GDM1 (cell line): ENCODE measurements at regions not wholly inside any gene's neighbourhood (a gene's known extent, or its start where the extent isn't known, plus 50 kb on each side); places are given as distances from the start of the nearest gene placed in this dataset.

Experiments used
- DNase-seq: peaks from one replicate; lab custom pipeline; 2025; lab: John Stamatoyannopoulos, UW

DNA sequence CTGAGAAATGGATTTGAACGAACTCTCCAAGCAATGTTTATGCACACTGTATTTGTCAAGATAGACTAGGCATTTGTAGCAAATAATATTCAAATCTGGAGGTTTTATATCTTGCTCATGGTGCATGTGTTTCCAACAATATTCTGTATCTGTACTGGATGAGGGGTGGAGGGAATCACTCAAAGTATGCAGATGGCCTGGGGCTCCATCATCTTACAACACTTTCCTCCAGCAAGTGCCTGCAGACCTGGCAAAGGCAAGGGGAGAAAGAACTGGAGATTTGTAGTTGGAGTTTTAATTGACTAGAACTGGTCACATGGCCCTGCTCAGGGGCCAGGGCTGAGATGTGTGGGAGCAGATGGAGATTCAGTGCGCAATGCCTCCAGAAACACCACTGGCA lies 309.0 kb downstream of the PLK2 start:
- DNase-seq = no peak

DNA sequence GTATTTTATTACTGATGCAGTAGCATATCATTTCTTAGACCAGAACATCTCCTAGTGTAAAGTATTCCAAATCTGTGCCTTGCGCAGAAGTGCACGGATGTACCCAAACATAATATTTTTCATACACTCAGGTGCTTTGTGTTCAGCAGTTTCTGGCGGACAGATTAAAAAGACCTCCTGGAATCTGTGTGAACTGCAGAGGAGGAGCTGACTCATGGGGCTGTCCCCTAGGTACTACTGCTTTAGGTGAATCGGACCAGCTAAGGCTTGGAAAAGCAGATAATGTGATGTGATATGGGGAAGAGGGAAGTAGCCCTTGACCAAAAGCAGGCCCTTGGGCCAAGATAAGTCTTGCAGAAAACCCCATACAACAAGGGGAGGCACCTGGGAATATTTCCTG lies 310.1 kb downstream of the PLK2 start:
- DNase-seq = no peak

DNA sequence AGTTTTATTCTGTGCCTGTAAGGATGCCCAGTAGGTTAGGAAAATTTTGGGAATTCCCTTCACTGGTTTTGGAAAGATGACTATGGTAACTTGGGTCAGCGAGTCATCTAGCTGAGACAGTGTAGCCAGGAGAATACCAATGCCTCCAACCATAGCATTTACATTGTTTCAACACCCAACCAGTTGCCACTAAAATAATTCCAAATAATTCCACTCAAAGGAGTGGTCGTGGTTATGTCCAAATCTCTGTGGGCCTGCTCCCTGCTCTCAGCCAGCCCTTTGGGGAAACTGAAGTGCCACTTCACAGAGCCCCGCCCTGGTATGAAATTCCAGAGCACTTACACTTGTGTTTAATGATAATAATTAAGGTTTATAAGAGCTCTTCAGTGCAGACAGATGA lies 310.5 kb downstream of the PLK2 start:
- no peak for DNase-seq

DNA sequence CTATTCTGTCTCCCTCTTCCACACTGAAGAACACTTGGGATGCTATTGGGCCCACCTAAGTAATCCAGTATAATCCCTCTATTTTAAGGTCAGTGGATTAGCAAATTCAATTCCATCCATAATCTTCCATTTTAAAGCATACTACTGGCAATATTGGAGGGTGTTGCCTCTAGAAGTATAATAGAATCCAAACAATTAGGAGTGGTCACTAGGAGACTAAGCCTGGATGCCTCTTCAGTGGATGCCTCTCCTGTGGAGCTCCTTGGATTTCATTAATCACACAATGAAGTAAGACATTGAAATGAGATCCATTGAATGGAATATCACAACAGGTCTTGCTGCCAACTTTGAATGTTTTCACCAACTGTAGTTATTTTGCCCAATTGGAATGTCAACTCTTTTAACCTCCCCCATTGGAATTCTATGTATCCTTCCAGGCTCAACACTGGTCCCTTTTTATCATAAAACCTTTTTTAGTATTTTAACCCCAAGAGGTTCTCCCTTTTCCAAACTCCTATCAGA lies 311.6 kb downstream of the PLK2 start:
- DNase-seq = no peak

DNA sequence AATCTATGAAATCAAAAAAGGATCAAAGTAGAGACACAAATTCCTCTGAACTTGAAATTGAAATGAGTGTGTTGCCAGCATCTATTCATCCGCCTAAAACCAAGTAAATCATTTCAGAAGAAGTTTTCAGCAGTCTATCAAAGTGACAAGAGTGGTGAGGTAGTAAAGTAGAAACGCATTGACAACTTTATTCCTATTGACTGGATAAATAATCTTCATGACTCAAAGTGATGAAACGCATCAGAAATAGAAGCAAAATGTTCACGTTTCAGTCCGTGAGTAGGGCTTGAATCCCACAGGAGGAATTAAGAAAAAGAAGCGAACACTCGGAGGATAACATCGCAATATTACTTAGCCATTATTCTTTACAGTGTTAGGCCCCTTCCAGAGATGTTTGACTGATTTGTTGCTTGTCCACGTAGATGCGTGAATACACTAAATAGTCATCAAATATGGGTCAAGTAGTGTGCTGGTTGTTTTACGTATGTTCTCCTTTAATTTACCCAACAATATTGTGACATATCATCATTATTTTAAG lies 314.4 kb downstream of the PLK2 start:
- no peak for DNase-seq

DNA sequence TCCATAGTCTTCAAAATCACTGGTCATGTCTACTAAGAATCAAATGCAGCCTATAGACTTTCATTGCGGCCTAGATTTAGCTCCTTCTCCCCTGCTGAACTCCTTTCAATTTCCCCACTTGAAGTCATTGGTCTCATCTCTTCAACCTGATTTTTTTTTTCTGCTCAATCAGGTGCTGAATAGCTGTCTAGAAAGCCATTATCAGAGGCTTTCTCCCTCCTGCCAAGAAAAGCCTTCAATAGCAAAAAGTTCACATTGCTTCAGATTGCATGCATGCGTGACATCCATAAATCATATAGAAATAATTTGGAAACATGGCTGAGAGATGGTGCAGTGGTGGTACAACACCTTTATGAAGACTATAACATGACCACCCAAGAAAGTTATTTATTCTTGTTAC lies 316.2 kb downstream of the PLK2 start:
- no peak for DNase-seq

DNA sequence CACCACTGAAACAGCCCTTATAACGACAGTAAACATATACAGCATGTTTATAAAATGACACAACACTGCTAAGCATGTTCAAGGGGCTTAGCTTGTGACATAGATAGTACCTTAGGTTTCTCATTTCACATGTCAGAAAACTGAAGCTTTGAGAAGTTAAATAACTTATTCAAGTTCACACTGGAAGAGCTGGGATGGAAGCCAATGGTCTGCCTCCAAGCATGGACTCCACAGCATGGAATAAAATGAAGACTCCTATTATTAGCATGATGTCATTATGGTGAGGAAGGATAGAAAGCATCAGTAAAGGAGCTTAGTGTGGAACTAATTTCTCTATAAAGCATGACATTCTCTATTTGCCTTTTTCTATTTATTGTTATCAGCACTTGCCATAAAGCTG lies 316.7 kb downstream of the PLK2 start:
- DNase-seq = no peak

DNA sequence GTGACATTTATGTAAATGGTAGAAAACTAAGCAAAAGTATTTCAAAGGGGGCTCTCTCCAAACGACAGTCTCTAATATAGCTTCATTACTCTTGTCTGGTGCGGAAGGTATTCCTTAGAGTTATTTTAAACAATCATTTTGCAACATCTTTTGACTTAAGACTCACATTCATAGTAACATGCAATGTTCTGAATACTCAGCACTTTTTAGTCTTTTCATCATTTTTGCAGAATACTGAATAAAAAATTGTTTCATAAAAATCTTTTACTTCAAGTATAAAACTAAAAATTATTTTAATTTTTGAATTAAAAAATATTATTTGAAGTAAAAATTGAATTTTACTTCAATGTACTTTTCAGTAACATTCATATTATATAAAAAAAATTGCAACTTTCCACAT lies 321.1 kb downstream of the PLK2 start:
- no peak for DNase-seq

DNA sequence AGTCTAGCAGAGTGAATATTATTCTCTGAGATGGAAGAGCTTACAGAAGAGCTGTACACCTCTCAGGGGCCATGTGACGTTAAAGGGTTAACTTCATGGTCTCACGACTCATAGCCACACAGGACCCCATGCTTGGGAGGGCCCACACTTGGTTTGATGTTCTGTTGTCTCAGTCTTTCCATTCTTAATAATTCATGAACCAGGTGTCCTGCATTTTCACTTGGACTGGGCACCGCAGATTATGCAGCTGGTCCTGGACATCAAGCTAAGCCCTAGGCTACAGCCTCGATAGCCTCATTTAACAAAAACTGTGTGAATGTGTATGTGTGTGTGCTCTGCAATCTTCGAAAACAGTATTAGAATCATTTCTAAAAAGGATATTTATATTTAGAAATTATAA lies 323.5 kb downstream of the PLK2 start:
- DNase-seq = no peak

DNA sequence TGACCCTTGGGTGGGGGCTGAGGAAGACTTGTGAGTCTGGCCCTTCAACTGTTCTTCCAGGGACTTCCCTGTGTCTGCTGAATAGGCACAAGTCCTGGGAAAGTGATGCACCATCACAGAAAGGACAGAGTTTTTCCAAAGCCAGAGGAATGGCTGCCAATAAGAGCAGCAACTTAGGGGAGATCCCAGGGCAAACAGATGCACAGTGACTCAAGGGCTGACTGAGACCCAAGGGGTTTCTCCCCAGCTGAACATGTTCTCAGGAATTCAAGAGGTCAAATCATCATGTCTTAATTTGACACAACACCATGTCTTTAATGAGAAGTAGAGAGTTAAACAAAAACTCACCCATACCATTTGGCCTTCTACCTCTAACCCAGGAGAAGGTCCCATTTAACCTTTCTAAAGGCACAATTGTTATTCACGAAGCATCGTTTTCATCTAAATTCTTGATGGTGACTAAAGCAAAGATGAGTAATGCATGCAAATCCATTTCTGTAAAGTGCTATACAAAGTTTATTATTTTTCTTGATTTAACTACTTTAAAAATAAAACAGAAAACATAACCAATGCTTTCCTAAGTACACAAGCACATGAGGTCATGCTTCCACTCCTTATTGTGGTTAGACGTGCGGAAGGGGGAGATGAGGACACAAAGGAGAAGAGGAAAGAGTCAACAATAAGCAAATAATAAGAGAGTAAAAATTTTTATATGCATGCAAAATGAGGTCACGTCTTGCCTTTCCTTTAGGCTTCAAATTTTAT lies 324.1 kb downstream of the PLK2 start:
- DNase-seq = no peak

DNA sequence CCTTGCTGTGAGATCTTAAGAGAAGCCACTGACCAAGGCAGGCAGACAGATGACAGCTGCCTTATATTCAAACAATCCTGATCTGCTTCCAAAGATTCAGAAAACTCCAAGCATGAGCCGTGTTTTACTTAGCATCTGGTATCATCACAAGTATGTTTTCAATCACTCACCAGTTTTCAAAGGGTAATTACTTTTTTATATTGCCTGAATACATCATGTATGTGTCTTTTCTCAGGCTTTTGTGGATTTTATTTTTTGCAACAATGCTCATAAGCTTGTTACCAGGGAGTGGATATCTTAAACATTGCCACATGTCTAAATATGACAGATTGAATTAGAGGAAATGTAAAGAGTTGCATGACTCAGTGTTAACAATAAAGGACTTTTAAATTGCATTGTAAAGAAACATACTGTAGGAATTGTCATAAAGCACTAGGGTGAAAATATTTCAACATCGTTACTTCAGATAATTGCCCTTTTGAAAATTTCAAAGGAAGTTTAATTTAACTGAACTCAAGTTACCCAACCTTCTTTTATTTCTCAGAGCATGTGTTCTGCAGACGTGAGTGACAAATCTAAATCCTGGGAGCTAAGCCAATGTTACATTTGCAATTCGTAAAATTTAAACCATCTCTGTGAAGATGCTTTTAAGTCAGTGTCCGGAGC lies 326.1 kb downstream of the PLK2 start:
- no peak for DNase-seq

DNA sequence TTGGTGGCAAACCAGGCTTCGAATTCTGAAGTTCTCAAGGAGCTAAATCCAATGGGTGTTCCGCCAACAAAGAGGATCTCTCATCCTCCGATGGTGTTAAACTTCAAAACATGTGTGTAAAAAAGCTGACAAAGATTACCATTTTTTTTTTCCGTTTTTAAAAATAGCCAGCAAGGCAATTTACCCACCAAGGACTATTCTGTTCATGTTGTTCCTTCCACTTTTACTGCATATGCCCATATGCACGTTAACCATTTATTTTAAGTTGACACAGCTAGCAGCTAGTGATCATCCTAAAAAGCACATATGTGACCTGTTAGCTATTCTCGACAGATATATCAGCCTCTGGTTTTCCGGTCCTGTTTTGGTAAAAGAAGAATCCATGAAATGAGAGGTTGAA lies 326.7 kb downstream of the PLK2 start:
- DNase-seq = no peak

DNA sequence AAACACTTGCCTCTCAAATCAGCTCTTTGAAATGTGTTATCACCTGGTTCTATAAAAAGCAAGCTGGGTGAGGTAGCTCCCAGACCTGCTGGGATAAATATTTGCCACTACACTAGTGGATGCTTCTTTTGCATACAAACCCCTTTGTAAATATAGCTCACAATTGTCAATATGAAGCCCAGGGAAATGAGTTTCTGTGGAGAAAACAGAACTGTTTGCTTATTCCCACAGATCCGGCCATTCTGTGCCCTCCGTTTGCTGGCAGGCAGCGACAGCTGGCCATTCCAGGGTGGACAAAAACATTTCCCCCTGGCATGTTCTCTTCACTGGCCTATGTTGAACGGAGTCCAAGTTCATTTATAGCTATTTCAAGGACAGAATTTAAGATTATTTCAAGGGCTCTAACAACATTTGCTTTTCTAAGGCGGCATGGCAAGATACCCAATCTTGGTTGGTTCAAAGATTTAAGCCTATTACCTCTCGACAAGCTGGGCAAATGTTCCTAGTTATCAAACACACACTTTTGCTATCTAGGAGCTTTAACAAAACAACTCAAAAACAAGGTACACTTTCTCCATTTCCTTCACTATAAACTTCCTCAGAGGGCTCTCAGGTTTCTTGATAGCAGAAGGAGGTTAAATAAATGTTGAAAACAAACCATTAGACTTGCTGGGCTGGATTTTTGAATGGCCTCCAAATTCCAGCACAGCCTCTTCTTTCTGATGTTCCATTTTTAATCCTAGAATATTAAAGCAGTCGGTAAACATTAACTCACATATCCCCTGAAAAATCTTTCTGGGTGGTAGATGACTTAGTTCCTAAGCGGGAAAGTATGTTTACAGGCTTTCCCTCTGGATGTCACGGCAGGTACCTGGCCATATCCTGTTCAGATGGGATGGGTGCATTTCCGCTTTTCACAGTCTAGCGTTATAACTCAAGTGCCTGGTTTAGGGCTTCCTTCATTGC lies 332.3 kb downstream of the PLK2 start:
- DNase-seq = no peak

DNA sequence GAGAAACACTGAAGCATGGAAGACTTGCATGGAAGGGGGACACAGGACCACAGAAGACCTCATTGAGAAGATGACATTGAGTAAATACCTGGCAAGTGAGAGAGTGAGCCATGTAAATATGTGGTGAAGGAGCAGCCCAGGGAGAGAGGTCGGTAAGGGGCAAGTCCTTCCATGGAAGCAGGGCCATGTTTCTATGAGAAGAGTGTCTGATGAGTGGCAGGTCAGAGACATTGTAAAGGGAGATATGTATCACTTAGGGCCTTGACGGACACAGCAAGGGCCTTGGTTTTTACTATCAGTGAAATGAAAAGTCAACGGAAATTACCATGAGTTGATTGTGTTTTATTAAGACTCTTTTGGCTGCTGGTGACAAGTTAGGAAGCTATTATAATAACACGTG lies 336.4 kb downstream of the PLK2 start:
- DNase-seq = no peak

DNA sequence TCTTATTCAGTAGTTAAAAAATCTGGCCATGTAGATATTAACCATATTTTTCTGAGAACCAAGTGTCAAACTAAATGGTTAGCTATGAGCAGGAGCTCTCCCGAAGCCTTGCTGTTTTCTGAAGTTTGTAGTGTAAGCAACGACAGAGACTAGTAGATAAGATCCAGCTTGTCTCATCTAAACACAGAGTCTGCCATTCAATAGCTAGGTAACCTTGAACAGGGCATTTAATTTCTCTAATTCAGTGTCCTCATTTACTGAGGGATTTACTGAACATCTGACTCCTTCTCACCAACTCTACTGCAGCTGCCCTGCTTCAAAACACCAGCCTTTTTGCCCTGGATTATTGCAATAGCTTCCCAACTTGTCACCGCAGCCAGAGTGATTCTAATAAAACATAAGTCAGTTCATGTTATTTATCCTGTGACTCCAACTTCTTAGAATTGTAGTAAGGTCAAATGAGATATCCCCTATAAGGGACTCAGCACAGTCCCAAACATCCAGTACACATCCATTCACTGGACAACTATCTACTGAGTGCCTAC lies 337.0 kb downstream of the PLK2 start:
- no peak for DNase-seq

DNA sequence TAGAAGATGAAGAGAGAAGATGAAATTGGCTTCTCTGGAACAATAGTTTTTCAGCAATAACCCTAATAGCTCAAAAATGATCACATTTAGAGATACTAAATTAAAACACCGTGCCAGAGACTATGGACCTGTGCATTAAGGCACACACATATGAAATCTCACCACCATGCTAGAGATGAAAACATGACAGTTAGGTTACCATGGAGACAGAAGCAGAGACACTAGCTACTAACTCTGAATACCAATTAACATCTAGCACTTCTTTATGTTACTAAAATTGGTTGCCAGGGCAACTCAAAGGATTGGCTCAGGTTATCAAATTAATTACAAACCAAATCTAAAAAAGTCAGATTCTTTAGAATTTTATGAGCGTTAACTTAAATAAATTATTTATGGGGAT lies 337.7 kb downstream of the PLK2 start:
- no peak for DNase-seq

DNA sequence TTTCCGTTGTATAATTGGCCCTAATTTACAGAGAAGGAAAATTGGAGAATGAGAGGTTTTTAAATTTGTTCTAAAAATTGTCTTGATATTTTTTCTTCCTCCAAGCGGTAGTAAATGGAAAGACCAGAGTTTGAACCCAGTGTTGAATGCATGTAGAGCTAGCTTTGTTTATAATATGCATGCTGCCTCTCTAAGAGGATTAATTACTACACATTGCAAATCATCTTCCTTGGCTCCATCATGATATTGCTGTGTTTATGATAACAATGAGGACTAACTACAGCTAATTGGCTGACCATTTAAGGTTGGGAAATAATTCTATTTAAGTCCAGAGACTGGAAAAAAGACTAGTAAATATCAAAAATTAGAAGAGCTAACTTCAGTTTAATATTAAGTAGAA lies 338.5 kb downstream of the PLK2 start:
- no peak for DNase-seq

DNA sequence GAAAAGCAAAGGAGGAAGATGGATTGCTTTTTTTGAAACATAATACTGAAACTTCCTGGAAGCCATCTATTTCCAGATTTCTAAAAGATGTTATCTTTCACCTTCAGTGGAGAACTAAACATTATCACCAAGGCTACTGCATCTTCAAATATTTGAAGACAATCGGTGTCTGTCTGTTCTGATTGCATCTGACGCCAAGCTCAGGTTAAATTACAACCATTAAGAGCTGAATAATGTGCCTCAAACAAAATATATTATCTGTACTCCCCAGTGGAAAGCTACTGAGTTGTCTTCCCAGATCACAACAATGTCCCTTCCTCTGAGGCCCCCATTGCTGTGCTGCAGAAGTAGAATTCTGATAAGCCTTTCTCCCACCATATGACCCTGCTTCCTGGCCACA lies 342.3 kb downstream of the PLK2 start:
- no peak for DNase-seq

DNA sequence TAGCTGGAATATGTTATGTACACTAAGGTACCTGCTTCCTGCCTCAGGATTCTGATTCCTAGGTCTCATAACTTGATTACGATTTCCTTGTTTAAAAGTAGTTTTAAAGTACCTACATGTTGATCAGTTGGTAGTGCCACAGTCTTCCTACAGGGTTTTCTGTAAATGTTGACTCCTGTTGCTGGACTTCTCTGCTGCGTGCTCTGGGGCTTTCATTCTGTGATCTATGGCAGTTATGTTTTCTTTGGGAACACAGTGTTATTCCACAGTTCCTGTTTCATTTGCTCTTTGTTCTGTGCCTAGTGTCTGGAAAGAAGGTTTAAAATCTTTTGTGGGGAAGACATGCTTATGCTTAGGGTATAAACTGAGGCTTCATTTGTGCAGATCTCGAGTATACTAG lies 343.5 kb downstream of the PLK2 start:
- no peak for DNase-seq

DNA sequence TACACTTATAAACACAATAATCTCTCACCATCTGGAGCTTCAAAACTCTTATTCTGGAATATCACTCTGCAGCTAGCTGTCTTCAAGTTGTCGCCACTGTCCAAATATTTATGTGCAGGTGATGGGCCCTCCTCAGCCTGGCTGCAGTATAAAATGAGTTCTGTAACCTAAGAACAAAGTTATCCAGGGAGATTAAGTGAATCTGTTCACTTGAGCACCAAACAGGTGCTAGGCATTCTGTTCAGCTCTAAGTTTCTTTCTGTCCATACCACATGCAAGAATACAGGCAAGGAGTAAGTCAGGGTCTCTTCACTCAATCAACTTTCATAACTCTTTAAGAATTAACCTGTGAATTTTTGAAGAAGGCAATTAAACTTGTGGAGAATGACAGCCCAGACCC lies 344.1 kb downstream of the PLK2 start:
- DNase-seq = no peak

DNA sequence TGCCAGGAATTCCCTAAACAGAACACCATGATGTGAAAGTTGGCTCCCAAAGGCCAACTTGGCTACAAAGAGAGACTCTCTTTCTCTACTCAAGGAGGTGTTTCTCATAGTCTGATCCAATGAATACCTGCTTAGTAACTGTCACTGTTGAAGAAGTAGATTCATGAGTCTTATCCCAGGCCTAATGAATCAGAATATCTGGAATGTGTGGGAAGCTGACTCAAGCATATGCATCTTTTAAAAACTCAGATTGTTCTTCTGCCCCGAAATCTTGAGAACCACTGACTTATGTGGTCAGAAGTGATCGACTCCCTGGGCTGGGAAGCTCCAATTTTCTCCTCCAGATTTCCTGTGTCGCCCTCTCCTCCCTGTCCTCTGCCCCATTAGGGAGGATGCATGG lies 345.6 kb downstream of the PLK2 start:
- no peak for DNase-seq

DNA sequence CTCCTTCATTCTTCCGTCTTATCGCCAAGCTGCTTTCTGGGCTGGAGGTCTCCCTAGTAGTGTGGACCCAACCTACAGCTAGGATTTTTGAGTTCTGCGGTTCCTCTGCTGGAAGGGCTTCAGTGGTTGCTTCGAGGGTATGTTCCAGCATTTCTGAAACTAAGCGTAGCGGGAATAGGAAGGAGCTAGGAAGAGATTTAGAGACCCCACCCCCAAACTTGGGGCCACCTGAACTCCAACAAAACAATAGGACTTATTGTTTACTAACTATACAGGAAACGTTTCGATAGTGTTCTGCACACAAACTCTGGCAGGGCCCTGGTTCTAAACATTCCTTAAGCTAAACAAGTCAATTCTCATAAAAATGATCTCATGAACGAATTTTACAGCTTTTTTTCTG lies 346.7 kb downstream of the PLK2 start:
- no peak for DNase-seq
